Stimulated activated naive CD4-positive, alpha-beta T cell treated with Interleukin-2 at 50 U/mL for 16 hours (primary cell): ENCODE measurements at regions not wholly inside any gene's neighbourhood (a gene's known extent, or its start where the extent isn't known, plus 50 kb on each side); places are given as distances from the start of the nearest gene placed in this dataset.
"Not testable (repeated sequence)": the region's sequence is repeated elsewhere in the genome, so short reads cannot be mapped to it uniquely, and the experiment has no call there.

ENCODE experiments used
- DNase-seq: peaks from one replicate; lab custom pipeline; 2025; lab: John Stamatoyannopoulos, UW

DNA sequence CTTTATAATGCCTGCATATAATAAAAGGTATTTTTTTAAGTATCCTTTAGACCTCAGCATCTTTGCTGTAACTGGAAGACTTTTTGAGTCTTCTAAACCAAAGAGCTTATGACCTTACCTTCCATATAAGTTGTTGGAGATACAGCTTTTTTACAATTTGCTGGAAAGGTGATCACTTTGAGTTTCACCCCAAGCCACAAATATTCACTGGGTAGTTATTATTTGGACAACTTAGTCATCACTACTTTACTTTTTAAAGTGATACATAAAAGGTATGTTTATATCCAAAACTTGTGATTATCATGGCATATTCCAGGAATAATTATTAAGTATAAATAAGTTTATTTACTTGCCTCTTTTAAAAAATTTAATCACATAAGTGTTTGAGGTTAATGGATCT lies 246.7 kb upstream of the NRIP1 start:
- no peak for DNase-seq

- not testable (repeated sequence) for DNase-seq
Observed at GRCh38 chr21:15317034-15317433, 252.2 kb upstream of the NRIP1 start.

DNA sequence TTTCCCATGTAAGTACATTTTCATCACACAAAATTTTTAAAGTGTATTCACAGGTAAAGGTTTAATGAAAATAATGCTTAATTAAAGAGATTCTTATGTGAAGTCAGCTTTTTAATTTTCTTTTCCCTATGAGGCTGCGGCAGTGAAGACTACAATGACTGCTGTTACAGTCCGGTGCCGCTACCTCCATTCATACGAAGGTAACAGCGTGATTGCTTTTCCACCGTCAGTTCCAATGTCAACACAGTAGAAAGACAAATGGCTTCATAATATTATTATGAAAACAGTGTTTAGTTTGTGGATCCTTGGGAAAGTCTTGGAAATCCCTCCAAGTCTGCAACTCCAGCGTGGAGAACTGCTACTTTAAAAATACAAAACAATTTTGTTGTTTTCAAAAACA lies 254.9 kb upstream of the NRIP1 start:
- no peak for DNase-seq

GRCh38 chr21:15324542-15324941 lies 259.7 kb upstream of the NRIP1 start:
- no peak for DNase-seq

DNA sequence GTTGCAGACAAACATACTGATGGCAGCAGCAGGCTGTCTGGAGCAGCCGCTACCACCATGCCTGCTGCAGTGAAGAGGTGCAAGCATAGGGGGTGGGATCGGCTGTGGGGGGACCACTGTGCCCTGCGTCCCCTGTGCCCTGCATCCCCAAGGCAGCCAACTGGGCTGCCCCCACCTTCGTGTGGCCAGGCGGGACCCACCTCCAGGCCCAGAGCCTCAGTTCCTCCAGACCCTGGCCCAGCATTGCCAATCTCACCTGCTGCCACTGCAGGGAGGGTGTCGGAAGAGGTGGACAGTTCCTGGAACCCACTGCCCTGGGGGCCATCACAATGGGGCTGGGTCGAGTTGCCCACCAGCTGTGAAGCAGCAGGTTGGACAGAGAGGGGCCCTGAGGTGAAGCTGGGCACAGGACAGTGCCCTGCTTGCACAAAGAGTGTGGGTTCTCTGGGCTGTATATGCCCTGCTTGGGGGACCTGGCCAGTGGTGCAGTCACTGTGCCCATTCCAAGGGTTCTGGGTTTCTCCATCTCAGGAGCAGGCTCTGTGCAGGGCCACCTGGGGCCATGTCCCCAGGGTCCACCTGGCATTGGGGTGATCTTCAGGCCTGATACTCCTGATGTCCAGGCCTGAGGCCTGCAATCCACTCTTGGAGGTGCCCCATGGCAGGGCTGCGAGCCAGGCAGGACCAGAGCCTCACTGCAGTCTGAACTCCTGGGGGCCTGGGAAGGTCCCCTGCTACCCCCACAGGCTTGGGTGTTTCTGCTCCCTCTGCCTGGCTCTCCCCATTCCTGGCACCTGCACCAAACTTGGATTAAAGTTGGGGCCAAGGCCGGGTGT lies 261.4 kb upstream of the NRIP1 start:
- no peak for DNase-seq

DNA sequence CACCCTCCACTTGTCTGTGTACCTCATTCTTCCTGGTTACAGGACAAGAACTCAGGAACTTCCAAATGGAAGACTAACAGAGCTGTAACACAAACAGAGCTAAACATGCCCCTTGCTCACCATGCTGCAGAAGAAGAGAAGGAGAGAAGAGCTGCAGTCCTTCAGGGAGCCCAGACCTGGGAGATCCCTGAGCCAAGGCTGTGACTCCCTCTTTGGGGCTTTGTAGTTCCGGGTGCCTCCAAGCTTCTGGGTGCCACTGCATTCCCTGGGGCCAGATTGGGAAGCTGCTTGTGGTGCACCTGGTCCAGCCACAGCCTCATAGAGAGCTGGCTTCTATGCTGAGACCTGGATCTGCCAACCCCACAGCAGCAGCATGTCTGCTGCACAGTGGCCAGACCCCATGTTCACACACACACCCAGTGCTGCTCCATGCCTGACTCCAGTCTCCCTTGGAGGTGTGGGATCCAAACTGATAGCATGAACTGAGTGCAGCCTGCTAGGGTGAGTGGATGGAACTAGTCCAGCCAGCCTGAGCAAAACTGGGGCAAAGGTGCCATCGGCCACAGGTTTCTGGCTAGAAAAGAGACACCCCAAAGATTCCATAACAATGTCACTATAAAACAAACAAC lies 263.0 kb upstream of the NRIP1 start:
- no peak for DNase-seq

DNA sequence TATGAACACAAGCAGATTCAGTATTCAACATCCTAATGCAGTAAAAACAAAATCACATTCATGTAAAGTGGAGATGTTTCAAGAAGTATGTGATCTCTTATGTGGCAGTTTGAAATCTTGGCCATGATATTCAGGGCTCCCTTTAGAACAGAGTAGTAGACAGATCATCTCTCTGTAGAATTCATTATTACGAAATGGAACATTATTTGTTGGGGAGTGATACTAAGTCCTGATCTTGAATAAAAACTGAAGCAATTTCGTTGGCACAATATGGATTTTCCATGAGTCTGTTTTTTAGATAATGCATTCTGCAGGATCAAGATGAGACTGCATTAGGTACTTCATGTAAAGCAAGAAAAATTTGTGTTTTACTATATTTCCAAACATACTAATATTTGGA lies 264.4 kb upstream of the NRIP1 start:
- no peak for DNase-seq

- no peak for DNase-seq
Observed at GRCh38 chr21:15330872-15331271, 266.1 kb upstream of the NRIP1 start.

DNA sequence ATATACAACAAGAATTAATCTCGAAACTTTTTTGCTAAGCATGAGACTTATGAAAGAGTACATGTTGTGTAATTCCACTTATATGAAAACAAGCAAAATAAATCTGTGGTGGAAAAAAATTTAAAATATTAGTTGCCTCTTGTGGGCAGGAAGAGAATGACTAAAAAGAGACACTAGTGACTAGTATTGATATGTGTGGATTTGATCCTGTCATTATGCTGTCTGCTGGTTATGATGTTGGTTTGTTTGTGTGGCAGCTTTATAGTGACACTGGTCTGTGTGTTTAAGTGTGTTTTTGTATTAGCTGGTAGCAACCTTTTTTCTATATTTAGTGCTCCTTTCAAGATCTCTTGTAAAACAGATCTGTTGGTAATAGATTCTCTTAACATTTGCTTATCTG lies 267.8 kb upstream of the NRIP1 start:
- DNase-seq: no peak

- no peak for DNase-seq
Observed at GRCh38 chr21:15333136-15333710, 268.4 kb upstream of the NRIP1 start.

GRCh38 chr21:15333951-15334350 lies 269.2 kb upstream of the NRIP1 start:
- no peak for DNase-seq

DNA sequence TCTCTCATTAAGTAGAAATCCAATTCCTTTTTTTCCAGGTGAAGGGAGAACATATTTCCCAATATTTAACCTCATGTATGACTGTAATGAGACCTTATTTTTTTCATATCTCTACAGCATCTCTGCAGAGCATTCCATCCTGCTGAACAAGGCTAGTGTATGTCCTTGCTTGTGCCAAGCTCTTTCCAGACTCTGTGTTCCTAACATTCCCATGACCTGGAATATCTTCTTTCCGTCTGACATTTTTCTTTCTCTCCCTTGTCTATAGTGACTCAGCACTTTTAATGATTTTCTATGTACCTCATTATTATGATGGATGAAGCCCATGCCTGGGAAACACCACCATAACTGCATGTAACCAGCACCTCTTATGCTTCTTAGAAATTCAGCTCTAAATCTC lies 278.3 kb upstream of the NRIP1 start:
- no peak for DNase-seq

DNA sequence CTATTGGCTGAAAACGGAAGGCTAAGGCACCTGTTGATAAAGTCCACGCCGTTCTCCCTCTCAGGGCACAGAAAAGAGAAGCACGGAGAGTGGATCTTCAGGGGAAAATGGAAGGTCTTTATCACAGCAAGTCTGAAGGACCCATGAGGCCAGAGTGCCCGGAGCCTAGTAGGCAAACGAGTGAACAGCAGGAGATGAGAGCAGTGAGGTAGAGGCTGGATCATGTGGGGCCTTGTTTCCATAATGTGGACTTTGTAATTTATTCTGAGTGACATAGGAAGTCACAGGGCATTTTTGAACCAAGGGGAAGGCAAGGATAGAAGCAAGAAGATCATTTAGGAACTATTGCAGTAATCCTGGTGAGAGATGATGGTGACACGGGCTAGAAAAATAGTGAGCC lies 287.2 kb upstream of the NRIP1 start:
- DNase-seq: no peak

DNA sequence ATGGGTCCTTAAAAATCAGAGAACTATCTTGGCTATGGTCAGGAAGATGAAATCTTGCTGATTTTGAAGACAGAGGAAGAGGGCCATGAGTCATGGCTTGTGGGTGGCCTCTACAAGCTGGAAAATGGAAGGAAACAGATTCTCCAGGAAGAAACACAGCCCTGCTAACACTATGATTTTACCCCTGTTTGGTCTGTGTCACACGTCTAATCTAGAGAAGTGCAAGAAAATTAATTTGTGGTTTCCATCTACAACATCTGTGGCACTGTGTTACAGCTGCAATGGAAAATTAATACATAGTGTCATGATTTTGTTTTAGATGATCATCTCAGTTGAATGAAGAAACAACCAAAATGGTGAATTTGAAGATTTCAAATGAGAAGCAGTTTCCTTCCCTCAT lies 288.7 kb upstream of the NRIP1 start:
- DNase-seq: no peak

GRCh38 chr21:15354516-15354915 lies 289.7 kb upstream of the NRIP1 start:
- no peak for DNase-seq

GRCh38 chr21:15355066-15355465 lies 290.3 kb upstream of the NRIP1 start:
- DNase-seq: no peak

DNA sequence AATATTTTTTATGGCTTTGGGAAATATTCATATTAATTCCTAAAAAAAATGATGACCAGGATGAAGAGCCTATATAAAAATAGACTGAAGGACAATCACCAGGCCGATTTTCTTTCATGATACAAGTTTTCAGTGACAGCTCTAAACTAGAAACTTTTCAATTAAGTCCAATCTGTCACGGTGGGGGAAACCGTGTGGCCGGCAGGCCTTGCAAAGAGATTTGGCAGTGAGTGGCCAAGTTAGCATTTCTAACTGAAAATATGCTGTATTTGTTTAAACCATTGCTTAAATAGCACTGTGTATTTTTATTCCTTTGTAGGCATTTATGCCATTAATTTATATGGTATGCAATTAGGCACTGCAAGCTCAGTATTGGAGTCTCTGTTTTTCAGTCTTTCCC lies 294.5 kb upstream of the NRIP1 start:
- no peak for DNase-seq

DNA sequence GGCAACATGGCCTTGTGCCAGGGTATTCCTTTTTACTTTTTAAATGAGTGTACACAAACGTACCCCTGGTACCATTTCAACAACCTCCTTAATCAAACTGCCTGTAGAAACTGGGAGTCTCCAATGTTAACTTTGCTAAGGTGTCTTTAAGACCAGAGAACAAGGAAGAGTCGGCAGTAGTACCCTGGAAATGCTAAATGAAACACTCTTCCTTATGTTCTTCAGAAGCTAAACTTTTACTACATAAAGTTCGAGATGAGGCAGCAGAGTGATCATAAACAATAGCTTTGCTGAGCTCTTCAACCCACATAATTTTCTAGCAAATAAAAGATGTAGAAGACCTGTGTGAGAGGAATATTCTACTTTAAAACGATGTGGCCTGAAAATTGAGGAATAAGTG lies 297.7 kb upstream of the NRIP1 start:
- no peak for DNase-seq

DNA sequence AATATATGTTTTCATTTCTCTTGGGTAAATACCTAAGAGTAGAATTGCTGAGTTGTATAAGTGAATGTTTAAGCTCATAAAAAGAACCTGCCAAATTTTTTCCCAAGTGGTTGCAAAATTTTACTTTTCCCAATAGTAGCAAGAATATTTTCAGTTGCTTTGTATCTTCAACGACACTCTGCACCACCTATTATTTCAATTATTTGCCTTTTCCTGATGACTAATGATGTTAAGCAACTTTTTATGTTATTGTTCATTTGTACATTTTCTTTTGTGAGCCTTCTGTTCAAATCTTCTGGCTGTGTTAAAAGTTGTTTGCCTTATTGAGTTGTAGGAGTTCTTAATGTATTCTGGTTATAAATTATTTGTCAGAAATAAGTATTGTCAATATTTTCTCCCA lies 299.1 kb upstream of the NRIP1 start:
- no peak for DNase-seq

DNA sequence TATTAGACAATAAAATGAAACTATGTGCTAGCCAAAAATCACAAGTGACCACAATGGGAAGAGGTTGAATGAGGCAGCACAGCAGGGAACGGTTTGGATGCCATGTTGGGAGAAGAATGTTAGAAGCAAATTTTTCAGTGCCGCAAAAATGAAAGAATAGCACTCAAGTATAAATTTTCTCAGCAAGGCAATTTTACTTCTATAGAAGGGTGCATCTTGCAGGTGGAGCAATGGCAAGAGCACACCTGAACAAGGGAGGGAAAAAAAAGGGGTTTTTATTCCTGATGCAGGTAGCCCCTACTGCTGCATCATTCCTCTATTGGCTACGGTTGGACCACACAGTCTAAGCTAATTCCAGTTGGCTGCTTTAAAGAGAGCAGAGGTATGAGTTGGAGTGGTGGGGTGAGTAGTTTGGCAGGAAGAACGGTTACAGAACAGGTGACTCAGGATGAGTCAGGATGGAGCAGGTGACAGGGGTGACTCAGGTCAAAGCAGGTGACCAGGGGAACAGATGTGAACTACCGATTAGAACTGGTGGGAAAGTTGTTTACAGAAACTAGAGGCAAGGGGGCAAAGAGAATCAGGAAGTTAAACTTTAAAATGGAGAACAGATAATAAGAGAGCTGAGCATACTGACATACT lies 301.1 kb upstream of the NRIP1 start:
- no peak for DNase-seq

DNA sequence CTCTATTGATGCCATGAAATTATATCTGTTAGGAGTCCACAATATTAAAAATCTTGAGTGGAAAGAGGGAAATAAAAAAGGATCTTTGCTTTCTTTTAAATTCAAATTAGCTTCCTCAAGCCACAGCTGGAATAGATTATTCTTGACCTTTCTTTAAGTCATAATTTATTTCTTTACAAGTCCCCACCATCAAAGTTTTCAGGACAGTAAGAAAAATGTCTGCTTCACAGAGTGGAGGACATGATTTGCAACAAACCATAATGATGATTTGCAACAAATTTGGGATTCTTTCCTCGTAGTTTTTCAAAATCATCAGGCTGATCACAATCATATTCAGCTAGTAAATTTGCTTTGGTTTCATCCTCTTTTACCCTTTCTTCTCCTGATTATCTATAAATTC lies 301.8 kb upstream of the NRIP1 start:
- no peak for DNase-seq

DNA sequence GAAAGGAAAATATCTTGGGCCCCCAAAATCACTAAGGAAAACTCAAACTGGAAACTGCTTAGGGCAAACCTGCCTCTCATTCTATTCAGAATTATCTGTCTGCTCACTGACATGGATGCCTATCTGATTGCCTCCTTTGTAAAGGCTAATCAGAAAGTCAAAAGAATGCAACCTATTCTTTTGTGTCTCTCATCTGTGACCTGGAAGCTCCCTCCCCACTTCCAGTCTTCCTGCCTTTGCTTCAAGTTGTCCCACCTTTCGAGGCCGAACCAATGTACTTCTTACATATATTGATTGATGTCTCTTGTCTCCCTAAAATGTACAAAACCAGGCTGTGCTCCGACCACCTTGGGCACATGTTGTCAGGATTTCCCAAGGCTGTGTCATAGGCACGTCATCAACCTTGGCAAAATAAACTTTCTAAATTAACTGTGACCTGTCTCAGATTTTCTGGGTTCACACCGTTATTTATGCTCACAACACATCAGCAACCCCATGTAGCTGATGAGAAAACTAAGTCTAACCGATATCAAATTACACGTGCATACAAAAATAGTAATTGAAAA lies 302.3 kb upstream of the NRIP1 start:
- DNase-seq: no peak
